GM21717 (cell line): ENCODE measurements at regions not wholly inside any gene's neighbourhood (a gene's known extent, or its start where the extent isn't known, plus 50 kb on each side); places are given as distances from the start of the nearest gene placed in this dataset.

Source experiments
- ATAC-seq: cut with Tn5 transposase; IDR thresholded peaks from one replicate; pipeline ENCODE4 v1.9.1; 2021; ENCODE audit warnings: mild to moderate bottlenecking, moderate library complexity; ENCODE audit not compliant: unreplicated experiment

- peak; percentile 33 for ATAC-seq
Measured at GRCh38 chr6:105991561-105992314, 94.4 kb upstream of the PRDM1 start.

DNA sequence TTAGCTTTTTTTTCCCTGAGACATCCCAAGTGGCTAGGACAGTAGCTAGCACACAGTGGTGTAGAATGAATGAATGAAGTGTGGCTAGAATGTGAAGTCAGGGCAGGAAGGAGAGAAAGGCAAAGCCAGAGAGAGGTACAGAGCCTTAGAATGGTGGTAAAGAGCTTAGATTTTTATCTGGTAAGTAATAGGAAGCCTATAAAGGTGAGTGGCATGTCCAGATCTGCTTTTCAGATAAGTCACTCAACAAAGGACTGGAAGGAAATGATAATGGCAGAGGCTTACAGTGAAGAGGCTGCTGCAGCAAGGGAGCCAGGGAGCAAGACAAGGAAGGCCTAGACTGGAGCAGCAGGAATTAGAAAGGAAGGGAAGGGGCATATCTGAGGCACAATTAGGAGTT is 96.0 kb upstream of the PRDM1 start:
- ATAC-seq: no peak

DNA sequence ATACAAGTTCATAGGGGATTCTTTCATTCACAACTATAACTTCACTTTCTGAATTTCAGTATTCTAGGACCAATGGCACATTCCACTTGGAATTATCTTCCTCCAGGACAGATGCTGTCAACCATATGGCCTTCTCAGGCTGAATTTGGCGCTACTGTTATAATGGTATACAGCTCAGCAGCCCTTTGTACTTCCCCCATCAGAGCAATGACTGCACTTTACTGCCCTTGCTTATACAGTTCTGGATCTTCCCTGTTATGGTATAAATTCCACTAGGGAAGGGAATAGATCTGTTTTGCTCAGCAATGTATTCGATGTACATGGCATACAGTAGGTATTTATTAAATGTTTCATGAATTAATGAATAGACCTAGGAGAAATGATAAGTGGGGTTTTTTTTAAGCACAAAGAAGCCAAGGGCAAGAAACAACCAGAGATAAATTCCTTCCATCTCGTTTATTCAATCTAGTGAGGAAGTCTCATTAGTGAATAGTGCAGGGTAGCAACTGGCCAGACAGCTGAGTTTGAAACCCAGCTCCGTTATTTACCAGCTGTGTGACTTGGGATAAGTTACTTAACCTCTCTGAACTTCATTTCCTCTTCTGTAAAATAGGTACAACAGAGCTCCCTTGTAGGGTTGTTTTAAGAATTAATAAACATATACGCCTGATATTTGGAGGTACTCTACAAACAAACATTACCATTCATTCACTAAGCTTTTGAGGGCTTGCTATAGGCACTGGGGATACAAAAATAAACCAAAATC is 97.1 kb upstream of the PRDM1 start:
- no peak for ATAC-seq

DNA sequence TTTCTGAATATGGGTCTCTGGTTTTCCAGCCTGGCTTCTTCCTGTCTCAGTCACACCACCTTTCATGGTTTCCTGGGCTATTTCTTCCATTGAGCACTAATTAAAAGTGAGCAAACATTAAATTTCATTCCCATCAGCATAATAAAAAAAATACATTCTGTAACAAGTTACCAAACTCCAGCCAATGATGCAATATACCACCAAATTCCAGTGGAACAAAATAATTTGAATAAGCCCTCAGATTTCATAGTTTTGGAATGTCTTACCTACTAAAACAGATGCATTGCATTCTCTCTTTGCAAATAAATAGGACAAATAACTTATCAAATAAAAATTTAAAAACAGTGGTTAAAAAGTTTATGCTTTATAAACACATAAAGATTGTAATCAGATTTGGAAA is 97.8 kb upstream of the PRDM1 start:
- no peak for ATAC-seq

- ATAC-seq: no peak
Measured at GRCh38 chr6:105987516-105987915, 98.6 kb upstream of the PRDM1 start.

DNA sequence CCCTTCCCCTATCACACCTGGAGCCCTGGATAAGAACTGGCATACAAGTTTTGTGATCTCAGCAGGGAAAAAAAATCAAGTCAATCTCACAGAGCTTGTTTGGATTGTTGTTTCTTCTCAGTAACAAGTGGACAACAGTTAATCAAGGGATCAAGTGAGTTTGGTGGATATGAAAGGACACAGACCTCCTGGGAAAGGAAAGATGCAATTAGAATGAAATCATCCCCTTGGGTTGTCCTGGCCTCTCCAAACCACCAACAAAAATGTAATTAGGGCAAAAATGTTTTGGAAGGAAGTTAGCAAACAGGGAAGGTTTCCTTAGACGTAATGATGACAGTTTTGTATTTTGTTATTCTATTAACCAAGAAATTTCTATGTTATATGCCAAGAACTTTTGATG is 99.1 kb upstream of the PRDM1 start:
- ATAC-seq: no peak

DNA sequence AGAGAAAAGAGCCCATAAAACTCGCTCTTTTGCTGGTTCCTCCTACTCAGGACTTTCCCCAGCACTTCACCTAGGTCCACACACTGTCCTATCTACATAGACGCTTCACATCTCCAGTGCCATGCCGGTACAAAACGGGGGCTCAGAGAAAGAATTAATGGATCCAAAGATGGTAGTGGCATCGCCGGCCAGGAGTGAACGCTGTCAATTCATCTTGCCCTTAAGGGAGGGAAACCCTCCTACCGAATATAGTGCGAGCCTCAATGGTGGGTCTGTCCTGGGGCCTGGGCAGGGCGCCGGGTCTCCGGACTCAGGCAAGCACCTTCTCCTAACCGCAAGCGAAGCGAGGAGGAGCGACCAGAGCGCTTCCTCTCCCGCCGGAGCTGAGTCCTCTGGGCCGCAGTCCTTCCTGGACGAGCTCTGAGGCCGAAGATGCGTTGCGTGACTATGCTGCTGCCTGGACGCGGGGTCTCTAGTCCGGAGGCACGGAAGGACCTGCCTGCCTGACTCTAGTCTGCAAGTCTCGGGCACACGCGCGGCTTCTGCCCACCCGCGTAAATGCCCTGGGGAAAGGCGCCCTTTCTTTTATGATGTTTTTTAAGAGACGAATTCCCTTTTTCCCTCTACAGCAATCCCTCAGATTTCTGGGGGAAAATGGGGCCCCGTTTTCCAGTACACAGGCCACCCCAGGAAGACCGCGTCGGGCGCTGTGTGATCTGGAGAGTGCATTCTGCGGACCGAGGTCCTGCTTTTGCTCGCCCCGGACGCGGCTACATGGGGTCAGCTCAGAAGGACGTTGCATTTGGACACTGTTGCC is 100.1 kb upstream of the PRDM1 start:
- no peak for ATAC-seq

- no peak for ATAC-seq
Measured at GRCh38 chr6:105985098-105985815, 100.9 kb upstream of the PRDM1 start.

DNA sequence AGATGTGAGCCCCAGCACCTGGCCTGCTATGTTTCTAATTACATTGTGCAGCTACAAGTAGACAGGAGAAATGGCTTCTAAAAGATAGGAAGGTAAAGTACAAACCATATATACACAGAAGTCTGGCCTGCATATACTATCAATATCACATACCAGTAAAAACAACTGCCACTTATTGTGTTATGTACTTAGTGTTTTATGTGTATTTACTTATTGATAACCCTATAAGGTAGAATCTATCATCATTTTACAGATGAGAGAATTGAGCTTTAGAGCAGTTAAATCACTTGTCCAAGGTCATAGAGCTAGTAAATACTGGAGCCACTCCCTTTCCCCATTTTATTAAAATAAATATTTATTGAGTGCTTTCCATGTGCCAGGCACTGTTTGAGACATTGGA is 102.4 kb upstream of the PRDM1 start:
- no peak for ATAC-seq

DNA sequence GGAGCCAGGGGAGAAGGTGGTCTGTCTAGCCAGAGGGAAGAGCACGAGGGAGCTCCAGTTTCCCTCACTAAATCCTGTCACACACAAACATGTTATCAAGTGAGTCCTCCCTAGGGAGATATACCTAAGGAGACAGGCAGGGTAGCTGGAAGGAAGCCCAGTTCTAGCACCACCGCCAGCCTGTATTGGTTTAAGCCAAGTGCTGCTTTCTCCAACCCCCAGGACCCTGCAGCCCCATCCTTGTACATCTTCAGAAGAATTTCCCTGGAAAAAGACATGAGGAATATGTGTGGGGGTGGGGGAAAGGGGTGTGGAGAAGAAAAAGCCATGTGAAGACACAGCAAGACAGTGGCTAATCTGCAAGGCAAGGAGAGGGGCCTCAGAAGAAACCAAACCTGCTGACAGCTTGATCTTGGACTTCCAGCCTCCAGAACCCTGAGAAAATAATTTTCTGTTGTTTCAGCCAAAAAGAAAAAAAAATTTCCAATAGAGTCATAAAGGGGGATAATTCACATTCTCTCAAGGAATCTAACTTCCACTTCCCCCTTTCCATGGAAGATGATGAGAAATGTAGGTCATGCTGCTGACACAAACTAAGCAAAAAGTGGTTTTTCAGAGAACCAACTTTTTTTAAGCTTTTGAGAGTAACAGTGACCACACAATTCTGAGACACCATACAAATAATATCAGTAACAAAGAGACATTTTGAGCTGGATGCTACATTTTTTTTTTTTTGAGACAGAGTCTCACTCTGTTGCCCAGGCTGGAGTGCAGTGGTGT is 103.2 kb upstream of the PRDM1 start:
- ATAC-seq: no peak

- ATAC-seq: no peak
Measured at GRCh38 chr6:105981888-105982358, 104.2 kb upstream of the PRDM1 start.

GRCh38 chr6:105981002-105981887 is 104.9 kb upstream of the PRDM1 start:
- ATAC-seq: no peak

DNA sequence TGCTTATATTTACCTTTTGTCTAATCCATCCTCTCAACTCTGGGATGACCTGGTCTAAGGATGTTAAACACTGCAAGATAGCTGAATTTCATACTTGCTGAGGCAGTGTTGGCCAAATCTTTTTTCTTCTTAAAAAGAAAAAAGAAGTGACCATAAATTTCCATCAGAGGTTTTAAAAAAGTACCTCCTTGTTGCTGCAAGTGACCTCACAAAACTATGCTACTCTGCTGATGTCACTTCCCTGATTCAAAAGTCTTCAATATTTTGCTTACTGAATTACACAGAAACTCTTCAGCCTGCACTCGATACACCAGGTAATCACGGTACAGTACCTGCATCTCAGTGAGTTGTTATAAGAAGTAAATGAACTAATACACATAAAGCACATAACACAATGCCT is 107.2 kb upstream of the PRDM1 start:
- ATAC-seq: no peak

DNA sequence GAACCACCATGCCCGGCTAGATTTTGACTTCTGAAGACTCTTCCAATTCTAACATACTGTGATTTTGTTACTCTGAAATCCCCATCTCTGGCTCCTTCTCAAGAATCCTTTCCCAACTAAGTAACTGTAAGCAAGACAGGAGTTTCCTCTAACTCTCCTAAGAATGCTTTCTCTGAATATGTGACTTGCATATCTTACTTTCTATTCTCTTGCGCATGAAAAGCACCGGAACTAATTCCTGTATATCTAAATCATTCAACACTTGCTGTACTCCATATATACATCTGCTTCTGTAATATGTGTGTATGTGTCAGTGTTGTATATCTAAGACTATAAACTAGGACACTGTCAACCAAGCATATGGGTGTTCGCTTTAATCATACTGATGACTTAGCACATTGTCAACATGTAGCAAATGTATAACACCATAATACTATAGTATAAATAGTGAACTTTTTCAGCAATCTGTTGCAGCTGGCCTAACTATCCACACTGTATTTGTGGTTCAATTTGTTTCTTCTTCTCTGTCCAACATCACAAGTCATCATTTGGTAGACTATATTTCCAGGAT is 108.1 kb upstream of the PRDM1 start:
- ATAC-seq: no peak

DNA sequence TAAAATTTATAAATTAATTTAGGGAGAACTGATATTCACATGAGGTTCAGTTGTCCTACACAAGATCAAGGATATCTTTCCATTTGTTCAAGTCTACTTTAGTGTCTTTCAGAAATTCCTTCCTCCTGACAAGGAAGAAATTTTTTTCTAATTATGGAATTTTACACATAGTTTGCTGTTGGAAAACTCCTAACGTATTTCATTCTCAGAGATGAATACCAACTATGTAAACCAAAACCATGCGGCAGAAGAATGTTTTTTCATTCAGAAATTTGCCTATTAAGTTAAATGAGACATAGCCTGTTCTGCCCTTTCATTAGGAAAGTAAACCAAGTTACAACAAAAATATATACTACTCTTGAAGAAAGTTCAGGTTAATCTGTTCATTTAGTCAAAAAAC is 111.2 kb upstream of the PRDM1 start:
- no peak for ATAC-seq

DNA sequence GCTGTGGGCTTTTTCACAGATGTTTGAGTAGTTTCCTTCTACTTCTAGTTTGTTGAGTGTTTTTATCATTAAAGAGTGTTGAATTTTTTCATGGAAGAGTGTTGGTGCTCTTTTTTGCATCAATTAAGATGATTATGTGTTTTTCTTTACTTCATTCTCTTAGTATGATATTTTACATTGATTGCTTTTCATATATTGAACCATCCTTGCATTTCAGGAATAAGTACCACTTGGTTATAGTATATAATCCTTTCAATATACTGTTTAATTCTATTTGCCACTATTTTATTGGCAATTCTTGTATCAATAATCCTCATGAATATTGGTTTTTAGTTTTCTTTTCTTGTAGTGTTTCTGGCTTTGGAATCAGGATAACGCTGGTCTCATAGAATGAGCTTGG is 113.7 kb upstream of the PRDM1 start:
- ATAC-seq: no peak

- ATAC-seq: no peak
Measured at GRCh38 chr6:105968603-105969333, 117.4 kb upstream of the PRDM1 start.
